PC-3 (cell line): ENCODE measurements at regions not wholly inside any gene's neighbourhood (a gene's known extent, or its start where the extent isn't known, plus 50 kb on each side); places are given as distances from the start of the nearest gene placed in this dataset.

ENCODE experiments used
- ATAC-seq: fragments of 200-7000 bp; cut with Tn5 transposase; 2 replicates; pipeline ENCODE4 v1.9.1; 2020; ENCODE audit warnings: mild to moderate bottlenecking, moderate library complexity
- BruUV-seq: library from RNA; stranded (reverse); fragments of 400-500 nt; replicated peaks from 2 replicates; lab custom pipeline; 2021; lab: Mats Ljungman, UMichigan
- CTCF ChIA-PET: fragments of 300-600 bp; sonication (Branson Sonifier 250); formaldehyde crosslinking; loops from one replicate; lab custom pipeline; 2022; ENCODE audit warnings: antibody characterized with exemption; lab: Charles Lee
- POLR2A ChIA-PET: fragments of 300-600 bp; sonication (Branson Sonifier 250); formaldehyde crosslinking; loops from one replicate; lab custom pipeline; 2022; ENCODE audit warnings: antibody characterized with exemption; ENCODE audit not compliant: unreplicated experiment; lab: Charles Lee
- DNase-seq: peaks from one replicate; pipeline ENCODE4 v3.0.0-alpha.2; 2015
- H2AFZ ChIP-seq: fragments of 300-600 bp; sonication (generic); 2 replicates; pipeline ENCODE4 v1.6.0; 2016; ENCODE audit warnings: antibody characterized with exemption, low read length
- H3F3A ChIP-seq: fragments of 300-600 bp; sonication (generic); one replicate; pipeline ENCODE4 v1.6.0; 2017; ENCODE audit warnings: antibody characterized with exemption, low read length, control low read depth, mild to moderate bottlenecking; ENCODE audit not compliant: unreplicated experiment
- H3K27ac ChIP-seq: fragments of 300-600 bp; sonication (generic); 2 replicates; pipeline ENCODE4 v1.5.1; 2016; ENCODE audit warnings: mild to moderate bottlenecking, low read length
- H3K27me3 ChIP-seq: fragments of 300-600 bp; sonication (generic); 2 replicates; pipeline ENCODE4 v1.6.1; 2016; ENCODE audit warnings: low read length, mixed read lengths
- H3K36me3 ChIP-seq: fragments of 300-600 bp; sonication (generic); 2 replicates; pipeline ENCODE4 v1.6.1; 2016; ENCODE audit warnings: low read depth, mixed run types, low read length, mixed read lengths
- H3K4me1 ChIP-seq: fragments of 300-600 bp; sonication (generic); 2 replicates; pipeline ENCODE4 v1.5.1; 2016; ENCODE audit warnings: low read length; ENCODE audit not compliant: insufficient read depth
- H3K4me2 ChIP-seq: fragments of 300-600 bp; sonication (generic); 2 replicates; pipeline ENCODE4 v1.6.0; 2016; ENCODE audit warnings: low read length
- H3K4me3 ChIP-seq: fragments of 300-600 bp; sonication (generic); 2 replicates; pipeline ENCODE4 v1.5.1; 2016; ENCODE audit warnings: mild to moderate bottlenecking, low read length, mixed read lengths
- H3K79me2 ChIP-seq: fragments of 300-600 bp; sonication (generic); 2 replicates; pipeline ENCODE4 v1.6.1; 2017; ENCODE audit warnings: low read length, mixed read lengths
- H3K9ac ChIP-seq: fragments of 300-600 bp; sonication (generic); 2 replicates; pipeline ENCODE4 v1.6.0; 2016; ENCODE audit warnings: mild to moderate bottlenecking, low read length
- H3K9me2 ChIP-seq: fragments of 300-600 bp; sonication (generic); replicated peaks from 2 replicates; pipeline ENCODE4 v1.6.1; 2016; ENCODE audit warnings: mixed run types, low read length, mixed read lengths
- H3K9me3 ChIP-seq: fragments of 300-600 bp; sonication (generic); 2 replicates; pipeline ENCODE4 v1.6.1; 2016; ENCODE audit warnings: low read length, mixed read lengths
- H4K20me1 ChIP-seq: fragments of 300-600 bp; sonication (generic); 2 replicates; pipeline ENCODE4 v1.6.1; 2016; ENCODE audit warnings: low read length, mixed read lengths
- CTCF ChIP-seq: fragments of 300-600 bp; sonication (generic); conservative IDR thresholded peaks from 2 replicates; pipeline ENCODE4 v1.5.1; 2017; ENCODE audit warnings: antibody characterized with exemption, low read depth, mild to moderate bottlenecking, low read length
- EZH2 ChIP-seq: fragments of 300-600 bp; sonication (generic); IDR thresholded peaks from one replicate; pipeline ENCODE4 v1.6.1; 2017; ENCODE audit warnings: antibody characterized with exemption, mild to moderate bottlenecking, low read length; ENCODE audit not compliant: unreplicated experiment
- EZH2phosphoT487 ChIP-seq: fragments of 300-600 bp; sonication (generic); IDR thresholded peaks from 2 replicates; pipeline ENCODE4 v1.6.1; 2018; ENCODE audit warnings: mild to moderate bottlenecking, antibody characterized with exemption, low read length, borderline replicate concordance
- intact Hi-C: fragments of 100-400 bp; cut with micrococcal nuclease; formaldehyde crosslinking; loops from 2 replicates; pipeline ENCODE4 v1.9.0; 2023

- ATAC-seq (no peak), DNase-seq (no peak)
- Histone ChIP-seq H4K20me1 (no peaks in the 10 kb centered on the region), H3K9me3 (no peaks in the 10 kb centered on the region), H3K9me2 (no peaks in the 10 kb centered on the region), H2AFZ (no peak overlapping the region), H3K79me2 (no peaks in the 10 kb centered on the region), H3K4me2 (no peak overlapping the region), H3F3A (no peaks in the 10 kb centered on the region), H3K36me3 (no peaks in the 10 kb centered on the region), H3K4me1 (no peaks in the 10 kb centered on the region), H3K4me3 (no peak overlapping the region), H3K9ac (no peak overlapping the region), H3K27ac (no peak overlapping the region), H3K27me3 (peaks cover 18% of the 10 kb centered on the region)
- BruUV-seq, result no TSS peak
- intact Hi-C loops, result no loop called here
- ChIA-PET POLR2A (no interaction called here), CTCF (no interaction called here)
- TF ChIP-seq EZH2phosphoT487, result no peak
- TF ChIP-seq EZH2, result no peak
- no peak for TF ChIP-seq CTCF
Observed at GRCh38 chrX:40504801-40505605, 75.8 kb upstream of the ATP6AP2 start.

GRCh38 chrX:40503094-40503493 lies 77.7 kb upstream of the ATP6AP2 start:
- H3K27ac ChIP-seq, result no peak overlapping the region
- intact Hi-C loops, result no loop called here
- no peaks in the 10 kb centered on the region for H3K79me2 ChIP-seq
- no peaks in the 10 kb centered on the region for H4K20me1 ChIP-seq
- no peaks in the 10 kb centered on the region for H3K4me1 ChIP-seq
- no peak overlapping the region for H2AFZ ChIP-seq
- no peaks in the 10 kb centered on the region for H3K9me2 ChIP-seq
- H3K27me3 ChIP-seq, result peaks cover 9% of the 10 kb centered on the region
- no peaks in the 10 kb centered on the region for H3F3A ChIP-seq
- ChIA-PET CTCF (no interaction called here), POLR2A (no interaction called here)
- DNase-seq, result no peak
- no peak overlapping the region for H3K4me3 ChIP-seq
- no peak for TF ChIP-seq CTCF
- TF ChIP-seq EZH2phosphoT487, result no peak
- TF ChIP-seq EZH2, result no peak
- BruUV-seq, result no TSS peak
- no peaks in the 10 kb centered on the region for H3K9me3 ChIP-seq
- no peak for ATAC-seq
- H3K9ac ChIP-seq, result no peak overlapping the region
- H3K4me2 ChIP-seq, result no peak overlapping the region
- H3K36me3 ChIP-seq, result no peaks in the 10 kb centered on the region

- H3K4me2 ChIP-seq, result no peak overlapping the region
- intact Hi-C loops, result no loop called here
- H2AFZ ChIP-seq, result no peak overlapping the region
- H3F3A ChIP-seq, result no peaks in the 10 kb centered on the region
- POLR2A ChIA-PET, result no interaction called here
- H3K9ac ChIP-seq, result no peak overlapping the region
- H3K27ac ChIP-seq, result no peak overlapping the region
- no peak overlapping the region for H3K4me3 ChIP-seq
- H4K20me1 ChIP-seq, result no peaks in the 10 kb centered on the region
- BruUV-seq, result no TSS peak
- no peaks in the 10 kb centered on the region for H3K9me2 ChIP-seq
- H3K27me3 ChIP-seq, result peaks cover 13% of the 10 kb centered on the region
- ATAC-seq (no peak), DNase-seq (no peak)
- H3K4me1 ChIP-seq, result no peaks in the 10 kb centered on the region
- CTCF ChIA-PET, result no interaction called here
- no peaks in the 10 kb centered on the region for H3K36me3 ChIP-seq
- no peaks in the 10 kb centered on the region for H3K79me2 ChIP-seq
- H3K9me3 ChIP-seq, result no peaks in the 10 kb centered on the region
- TF ChIP-seq CTCF, result no peak
- TF ChIP-seq EZH2, result no peak
- no peak for TF ChIP-seq EZH2phosphoT487
Observed at GRCh38 chrX:40502688-40503087, 78.1 kb upstream of the ATP6AP2 start.
